Left ventricle myocardium inferior (tissue), 1 donor: ENCODE measurements at regions not wholly inside any gene's neighbourhood (a gene's known extent, or its start where the extent isn't known, plus 50 kb on each side); places are given as distances from the start of the nearest gene placed in this dataset.

ENCODE experiments used
- DNase-seq: peaks from one replicate; pipeline ENCODE4 v3.0.0-alpha.2; 2020
- H3K27ac ChIP-seq: fragments of 200-600 bp; replicated peaks from 2 replicates; pipeline ENCODE4 v1.8.0; 2021
- H3K27me3 ChIP-seq: fragments of 200-600 bp; 2 replicates; pipeline ENCODE4 v1.8.0; 2021; ENCODE audit warnings: low read depth
- H3K36me3 ChIP-seq: fragments of 200-600 bp; 2 replicates; pipeline ENCODE4 v1.8.0; 2021
- H3K4me1 ChIP-seq: fragments of 200-600 bp; 2 replicates; pipeline ENCODE4 v1.8.0; 2021
- H3K4me3 ChIP-seq: fragments of 200-600 bp; 2 replicates; pipeline ENCODE4 v1.8.0; 2021; ENCODE audit warnings: mild to moderate bottlenecking, moderate library complexity
- H3K9me3 ChIP-seq: fragments of 200-600 bp; replicated peaks from 2 replicates; pipeline ENCODE4 v1.8.0; 2021
- CTCF ChIP-seq: fragments of 200-600 bp; IDR thresholded peaks from 2 replicates; pipeline ENCODE4 v1.8.0; 2021; ENCODE audit warnings: antibody characterized with exemption, mild to moderate bottlenecking, borderline replicate concordance
- intact Hi-C: fragments of 100-400 bp; cut with micrococcal nuclease; formaldehyde crosslinking; loops from one replicate; pipeline ENCODE4 v1.11.0; 2022
- donor health status: DM: no; HTN: yes; CAD: no; lungs with severe emphysema.

GRCh38 chr18:41131050-41131449 is 824.0 kb upstream of the PIK3C3 start:
- Histone ChIP-seq H3K27ac (no peak overlapping the region), H3K27me3 (no peaks in the 10 kb centered on the region), H3K9me3 (no peaks in the 10 kb centered on the region), H3K4me3 (no peak overlapping the region), H3K4me1 (no peaks in the 10 kb centered on the region), H3K36me3 (no peaks in the 10 kb centered on the region)
- no peak for TF ChIP-seq CTCF
- intact Hi-C loops = no loop called here
- no peak for DNase-seq

- DNase-seq = no peak
- peaks cover 6% of the 10 kb centered on the region for H3K9me3 ChIP-seq
- no peaks in the 10 kb centered on the region for H3K4me1 ChIP-seq
- no peak for TF ChIP-seq CTCF
- H3K27me3 ChIP-seq = no peaks in the 10 kb centered on the region
- intact Hi-C loops = loop anchor here (10.0 kb wide), 1 partner anchor 54 kb away; no protein-coding TSS in a partner anchor
- no peak overlapping the region for H3K27ac ChIP-seq
- no peak overlapping the region for H3K4me3 ChIP-seq
- H3K36me3 ChIP-seq = no peaks in the 10 kb centered on the region
Observed at GRCh38 chr18:41128545-41128944, 826.5 kb upstream of the PIK3C3 start.

GRCh38 chr18:41128126-41128525 is 826.9 kb upstream of the PIK3C3 start:
- Histone ChIP-seq H3K9me3 (peaks cover 10% of the 10 kb centered on the region), H3K4me3 (no peak overlapping the region), H3K4me1 (no peaks in the 10 kb centered on the region), H3K27me3 (no peaks in the 10 kb centered on the region), H3K27ac (no peak overlapping the region), H3K36me3 (no peaks in the 10 kb centered on the region)
- intact Hi-C loops = loop anchor here (10.0 kb wide), 1 partner anchor 53 kb away; no protein-coding TSS in a partner anchor
- TF ChIP-seq CTCF = no peak
- no peak for DNase-seq

GRCh38 chr18:41126541-41127235 is 828.3 kb upstream of the PIK3C3 start:
- TF ChIP-seq CTCF = no peak
- intact Hi-C loops = loop anchor here (10.0 kb wide), 1 partner anchor 52 kb away; no protein-coding TSS in a partner anchor
- Histone ChIP-seq H3K27me3 (no peaks in the 10 kb centered on the region), H3K4me1 (no peaks in the 10 kb centered on the region), H3K27ac (no peak overlapping the region), H3K36me3 (no peaks in the 10 kb centered on the region), H3K4me3 (no peak overlapping the region), H3K9me3 (peaks cover 10% of the 10 kb centered on the region)
- no peak for DNase-seq

GRCh38 chr18:41121116-41121826 is 833.8 kb upstream of the PIK3C3 start:
- Histone ChIP-seq H3K4me3 (no peak overlapping the region), H3K27ac (no peak overlapping the region), H3K9me3 (peaks cover 10% of the 10 kb centered on the region), H3K27me3 (no peaks in the 10 kb centered on the region), H3K4me1 (no peaks in the 10 kb centered on the region), H3K36me3 (no peaks in the 10 kb centered on the region)
- no peak for TF ChIP-seq CTCF
- DNase-seq = no peak
- intact Hi-C loops = loop anchor here (10.0 kb wide), 1 partner anchor 46 kb away; no protein-coding TSS in a partner anchor
